Muscle of back (tissue), 3 donors: ENCODE measurements at regions not wholly inside any gene's neighbourhood (a gene's known extent, or its start where the extent isn't known, plus 50 kb on each side); places are given as distances from the start of the nearest gene placed in this dataset.
"Not testable (repeated sequence)": the region's sequence is repeated elsewhere in the genome, so short reads cannot be mapped to it uniquely, and the experiment has no call there.

Experiments
- DNase-seq, 3 donors: peaks; one replicate each; pipeline versions ENCODE4 v3.0.0 to v3.0.0-alpha.2; 2013

DNA sequence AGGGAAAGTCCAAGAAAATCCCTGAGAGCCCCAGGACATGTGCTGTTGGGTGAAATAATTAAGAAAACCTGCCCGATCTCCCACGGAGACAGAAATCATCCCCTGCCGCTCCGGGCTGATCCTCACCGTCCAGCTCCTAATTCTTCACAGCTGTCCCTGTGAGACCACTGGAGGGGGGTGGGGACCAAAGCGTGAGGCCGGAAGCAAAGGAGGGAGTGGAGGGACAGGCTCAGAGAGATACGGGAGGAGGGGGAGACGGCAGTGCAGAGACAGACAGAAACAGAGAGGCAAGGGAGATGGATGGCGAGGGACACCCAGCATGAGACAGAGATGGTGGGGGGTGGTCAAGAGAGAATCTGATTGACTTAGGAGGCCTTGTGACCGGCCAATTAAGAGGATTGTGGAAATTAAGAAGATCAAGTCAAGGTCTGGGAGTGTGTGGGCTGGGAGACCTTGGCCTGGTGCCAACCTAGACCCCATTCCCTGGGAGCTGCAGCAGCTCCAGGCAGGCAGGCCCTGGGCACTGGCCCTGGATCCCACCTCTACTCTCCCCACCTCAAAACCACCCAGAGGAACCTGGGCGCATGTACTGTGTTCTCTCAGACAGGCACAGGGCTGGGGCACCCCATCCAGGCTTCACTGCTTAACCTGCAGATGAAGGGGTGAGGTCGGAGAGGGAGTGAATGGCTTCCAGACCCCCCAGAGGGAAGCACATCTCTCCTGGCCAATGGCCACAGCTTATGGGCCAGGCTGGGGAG lies 113.2 kb upstream of the ALDH1A3 start:
- DNase-seq = peak; percentile 52 to 81 (median 58)

GRCh38 chr15:100767001-100767825 lies 112.4 kb upstream of the ALDH1A3 start:
- peak in 1 of 3 donors; percentile 30 for DNase-seq

DNA sequence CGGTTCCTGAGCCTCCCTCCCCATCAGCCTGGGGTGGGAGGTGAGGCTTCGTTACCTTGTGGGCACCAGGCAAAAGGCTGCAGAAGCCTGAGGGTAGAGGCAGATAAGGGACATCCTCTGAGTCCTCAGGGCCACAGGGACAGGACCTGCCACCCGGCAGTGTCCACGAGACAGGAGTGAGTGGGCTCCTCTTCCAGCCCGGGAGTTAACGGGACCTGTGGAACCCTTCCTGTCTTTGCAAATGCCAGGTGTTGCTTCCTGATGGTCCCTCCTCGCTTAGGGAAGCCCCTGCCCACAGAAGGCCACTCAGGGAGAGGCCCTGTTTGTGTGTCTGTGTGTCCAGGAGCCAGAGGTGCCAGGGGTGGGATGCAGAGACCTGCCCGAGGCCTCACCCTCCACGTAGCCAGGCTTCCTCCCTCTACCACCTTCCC lies 111.1 kb upstream of the ALDH1A3 start:
- no peak for DNase-seq

GRCh38 chr15:100769043-100769974 lies 110.3 kb upstream of the ALDH1A3 start:
- no peak for DNase-seq

GRCh38 chr15:100769975-100770340 lies 109.7 kb upstream of the ALDH1A3 start:
- DNase-seq = no peak

- peak; percentile 31 to 89 (median 71) for DNase-seq
These were observed 108.7 kb upstream of the ALDH1A3 start for GRCh38 chr15:100770661-100771584.

GRCh38 chr15:100771746-100772145 lies 107.9 kb upstream of the ALDH1A3 start:
- DNase-seq = peak; percentile 21 to 78 (median 54)

DNA sequence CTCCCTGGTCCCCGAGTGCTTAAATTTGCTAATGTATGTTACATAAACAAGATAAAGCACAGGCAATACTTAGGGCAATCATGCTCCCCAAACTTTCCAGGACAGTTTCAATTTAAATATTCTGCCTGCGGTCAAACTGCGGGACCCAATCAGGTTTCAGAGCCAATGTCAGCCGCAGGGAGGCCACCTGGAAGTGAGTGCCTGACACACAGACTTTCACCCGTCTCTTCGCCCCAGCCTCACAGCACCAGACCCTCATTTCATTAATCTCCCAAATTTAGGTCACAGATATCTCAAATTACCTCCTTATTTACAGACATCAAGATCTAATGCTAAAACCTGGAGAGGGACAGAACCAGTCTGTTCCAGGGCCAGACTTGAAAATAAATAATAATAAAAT lies 107.2 kb upstream of the ALDH1A3 start:
- DNase-seq = no peak

GRCh38 chr15:100772892-100773520 lies 106.6 kb upstream of the ALDH1A3 start:
- peak in 1 of 3 donors; percentile 78 for DNase-seq

DNA sequence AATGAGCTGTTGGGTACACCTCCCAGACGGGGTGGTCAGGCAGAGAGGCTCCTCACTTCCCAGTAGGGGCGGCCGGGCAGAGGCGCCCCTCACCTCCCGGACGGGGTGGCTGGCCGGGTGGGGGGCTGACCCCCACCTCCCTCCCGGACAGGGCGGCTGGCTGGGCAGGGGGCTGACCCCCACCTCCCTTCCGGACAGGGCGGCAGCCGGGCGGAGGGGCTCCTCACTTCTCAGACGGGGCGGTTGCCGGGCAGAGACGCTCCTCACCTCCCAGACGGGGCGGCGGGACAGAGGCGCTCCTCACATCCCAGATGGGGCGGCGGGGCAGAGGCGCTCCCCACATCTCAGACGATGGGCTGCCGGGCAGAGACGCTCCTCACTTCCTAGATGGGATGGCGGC lies 105.6 kb upstream of the ALDH1A3 start:
- DNase-seq = not testable (repeated sequence)

- DNase-seq = no peak
These were observed 103.9 kb upstream of the ALDH1A3 start for GRCh38 chr15:100775581-100776185.

DNA sequence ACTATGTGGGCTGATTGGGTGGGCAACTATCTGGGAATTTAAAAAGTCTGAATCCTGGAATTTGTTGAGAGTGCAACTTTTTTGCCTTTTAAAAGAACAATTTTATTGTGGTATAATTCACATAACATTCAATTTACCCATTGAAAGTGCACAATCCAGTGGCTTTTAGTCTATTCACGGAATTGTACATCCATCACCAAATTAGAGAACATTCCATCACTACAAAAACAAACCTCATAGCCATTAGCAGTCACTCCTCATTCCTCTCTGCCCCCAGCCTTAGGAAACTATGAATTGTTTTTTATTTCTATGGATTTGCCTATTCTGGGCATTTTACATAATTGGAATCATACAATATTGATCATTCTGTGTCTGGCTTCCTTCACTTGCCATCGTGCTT lies 101.8 kb upstream of the ALDH1A3 start:
- DNase-seq = no peak

GRCh38 chr15:100778831-100779288 lies 100.8 kb upstream of the ALDH1A3 start:
- peak; percentile 21 to 91 (median 74) for DNase-seq

DNA sequence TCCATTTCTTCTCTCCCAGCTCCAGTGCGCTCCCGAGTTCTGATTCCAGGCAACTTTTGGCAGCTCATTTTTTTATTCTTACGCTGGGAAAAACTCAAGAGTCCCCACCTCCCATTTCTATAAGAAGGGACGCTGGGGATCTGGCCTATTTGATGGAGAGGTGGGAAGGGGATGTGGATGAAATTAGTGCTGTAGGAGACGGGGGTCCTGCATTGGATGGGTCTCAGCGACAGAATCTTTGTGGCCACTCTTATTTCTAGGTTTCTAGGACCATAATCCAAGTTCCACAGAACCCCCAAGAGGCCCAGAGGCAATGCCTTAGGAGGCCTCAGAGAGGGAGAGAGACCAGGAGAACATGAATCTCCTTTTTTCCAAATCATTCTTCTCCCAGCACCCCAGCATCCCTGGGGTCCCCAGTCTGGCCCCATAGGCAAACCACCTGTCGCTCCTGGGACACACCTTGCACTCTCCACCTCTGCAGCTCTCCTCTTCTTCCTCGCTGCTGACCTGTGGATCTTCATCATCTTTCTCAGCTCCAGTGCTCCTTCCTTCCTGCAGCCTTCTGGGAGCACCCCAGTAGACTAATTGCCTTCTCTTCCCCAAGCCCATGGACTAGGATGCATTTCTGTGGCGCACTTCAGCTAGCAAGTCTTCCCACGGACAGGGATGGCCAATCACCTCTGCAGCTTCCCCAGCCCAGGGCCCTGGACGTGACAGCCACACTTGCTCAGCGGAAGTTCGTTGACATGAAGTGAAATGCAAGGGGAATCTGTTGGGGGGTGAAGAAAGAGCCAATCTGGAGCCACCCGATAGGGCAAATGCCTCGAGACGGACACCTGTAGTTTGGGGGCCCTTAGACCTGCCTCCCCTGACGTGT lies 100.1 kb upstream of the ALDH1A3 start:
- no peak for DNase-seq

GRCh38 chr15:100780208-100780800 lies 99.3 kb upstream of the ALDH1A3 start:
- no peak for DNase-seq

GRCh38 chr15:100781061-100781960 lies 98.3 kb upstream of the ALDH1A3 start:
- DNase-seq = no peak

DNA sequence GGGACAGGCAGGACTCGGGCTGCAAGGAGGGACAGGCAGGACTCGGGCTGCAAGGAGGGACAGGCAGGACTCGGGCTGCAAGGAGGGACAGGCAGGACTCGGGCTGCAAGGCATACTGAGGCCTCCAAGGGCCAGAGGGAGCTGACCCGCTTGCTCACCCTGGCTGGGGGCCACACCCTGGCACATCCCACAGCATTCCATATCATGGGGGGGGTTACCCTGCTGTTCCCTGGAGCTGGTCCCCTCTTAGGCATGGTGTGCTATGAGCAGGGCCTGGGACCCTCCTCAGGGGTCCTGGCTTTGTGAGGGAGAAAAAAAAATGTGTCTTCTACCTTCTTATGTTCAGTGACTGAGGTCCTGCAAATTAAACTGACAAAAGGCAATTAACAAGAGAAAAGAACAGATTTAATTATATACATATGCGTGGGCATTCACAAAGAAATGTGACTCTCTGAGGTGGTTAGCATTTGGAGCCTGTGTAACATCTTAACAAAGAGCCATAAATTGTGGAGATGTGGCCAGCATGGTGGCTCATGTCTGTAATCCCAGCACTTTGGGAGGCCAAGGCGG lies 97.6 kb upstream of the ALDH1A3 start:
- DNase-seq = no peak
